ENCODE measurements at regions not wholly inside any gene's neighbourhood (a gene's known extent, or its start where the extent isn't known, plus 50 kb on each side); places are given as distances from the start of the nearest gene placed in this dataset.
A peak's percentile ranks its signal among the peaks of the same experiment; 100 is the strongest.

DNA sequence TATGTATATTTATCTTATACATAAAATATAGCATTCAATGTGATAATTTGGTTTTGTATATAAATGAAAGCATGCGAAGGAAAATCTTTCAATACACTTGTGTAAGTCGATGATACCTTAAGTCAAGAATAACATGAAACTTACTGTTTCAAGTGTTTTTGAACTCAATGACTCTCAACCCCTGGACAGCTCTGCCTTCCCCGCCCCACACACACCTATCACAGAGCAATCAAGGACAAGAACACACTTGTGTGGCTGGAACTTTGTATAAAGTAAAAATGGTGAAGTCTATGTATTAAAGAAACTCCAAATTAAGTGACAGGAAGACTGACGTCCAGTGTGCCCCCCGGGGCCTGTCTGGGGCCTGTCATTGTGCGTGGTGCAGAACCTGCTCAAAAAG lies 478.6 kb upstream of the AKR1E2 start:
- no peak for TF ChIP-seq POLR2AphosphoS5 (IDR thresholded peaks at IDR 0.05; ENCODE audit: low read depth, low read length)
- no peak for TF ChIP-seq REST (IDR thresholded peaks at IDR 0.05; ENCODE audit: insufficient read depth in 1 of 2, low read depth in 2 of 2, low read length in 1 of 2)
- no peak for TF ChIP-seq CTCF (IDR thresholded peaks at IDR 0.05)
- no peak for TF ChIP-seq TCF7L2 (IDR thresholded peaks at IDR 0.05; ENCODE audit: low read depth, low read length)
- TF ChIP-seq SIN3A (IDR thresholded peaks at IDR 0.05; ENCODE audit: borderline replicate concordance, insufficient read depth, low read depth, low read length), result no peak
- H3K4me3 ChIP-seq (ENCODE audit: low read depth in 2 of 2, low read length in 2 of 2), result no peak overlapping the region
- no peak for DNase-seq (ENCODE audit: low read depth, low spot score)
- H3K9me3 ChIP-seq (ENCODE audit: control insufficient read depth, insufficient read depth, low read depth, low read length), result peaks cover 28% of the 10 kb centered on the region; the same call in 1 of the 2 replicates
- no TSS peak for BruUV-seq (replicated peaks)
- ATAC-seq, result no peak
- H3K27me3 ChIP-seq (ENCODE audit: control insufficient read depth, insufficient read depth, low read length), result no peaks in the 10 kb centered on the region
- POLR2A ChIA-PET, result no interaction called here
- in situ Hi-C loops (cut with HindIII; ENCODE audit: low pct_unique_long_range_greater_than_20kb, low sequenced_read_pairs) (no loop called here), intact Hi-C loops (cut with micrococcal nuclease; ENCODE audit: unreplicated experiment) (no loop called here)
- no peaks in the 10 kb centered on the region for H3K36me3 ChIP-seq (ENCODE audit: control insufficient read depth, insufficient read depth, low read length)
- CTCF ChIA-PET, result no interaction called here
- H3K27ac ChIP-seq (ENCODE audit: low read length), result peak overlapping the region; percentile 68
- peaks cover 6% of the 10 kb centered on the region; the same call in 1 of the 2 replicates for H3K4me1 ChIP-seq (ENCODE audit: control insufficient read depth, insufficient read depth, low read length)

GRCh38 chr10:4345877-4346646 lies 479.9 kb upstream of the AKR1E2 start:
- no peak for TF ChIP-seq TCF7L2 (IDR thresholded peaks at IDR 0.05; ENCODE audit: low read depth, low read length)
- no peak for TF ChIP-seq REST (IDR thresholded peaks at IDR 0.05; ENCODE audit: insufficient read depth in 1 of 2, low read depth in 2 of 2, low read length in 1 of 2)
- no peak for TF ChIP-seq POLR2AphosphoS5 (IDR thresholded peaks at IDR 0.05; ENCODE audit: low read depth, low read length)
- no peak for TF ChIP-seq CTCF (IDR thresholded peaks at IDR 0.05)
- TF ChIP-seq SIN3A (IDR thresholded peaks at IDR 0.05; ENCODE audit: borderline replicate concordance, insufficient read depth, low read depth, low read length), result no peak
- Histone ChIP-seq H3K4me3 (ENCODE audit: low read depth in 2 of 2, low read length in 2 of 2) (no peak overlapping the region), H3K4me1 (ENCODE audit: control insufficient read depth, insufficient read depth, low read length) (peaks cover 3% of the 10 kb centered on the region; the same call in 1 of the 2 replicates), H3K36me3 (ENCODE audit: control insufficient read depth, insufficient read depth, low read length) (no peaks in the 10 kb centered on the region), H3K27me3 (ENCODE audit: control insufficient read depth, insufficient read depth, low read length) (no peaks in the 10 kb centered on the region), H3K9me3 (ENCODE audit: control insufficient read depth, insufficient read depth, low read depth, low read length) (peaks cover 18% of the 10 kb centered on the region; the same call in 1 of the 2 replicates), H3K27ac (ENCODE audit: low read length) (peak overlapping the region; percentile 79)
- no peak for DNase-seq (ENCODE audit: low read depth, low spot score)
- ChIA-PET POLR2A (no interaction called here), CTCF (no interaction called here)
- ATAC-seq, result no peak
- intact Hi-C loops (cut with micrococcal nuclease; ENCODE audit: unreplicated experiment), result no loop called here
- BruUV-seq (replicated peaks), result no TSS peak
- in situ Hi-C loops (cut with HindIII; ENCODE audit: low pct_unique_long_range_greater_than_20kb, low sequenced_read_pairs), result no loop called here

All from Panc1 (cell line).